ENCODE measurements at regions not wholly inside any gene's neighbourhood (a gene's known extent, or its start where the extent isn't known, plus 50 kb on each side); places are given as distances from the start of the nearest gene placed in this dataset.
A peak's percentile ranks its signal among the peaks of the same experiment; 100 is the strongest.

- H3K9me3 ChIP-seq: no peaks in the 10 kb centered on the region
- H3K4me1 ChIP-seq: peaks cover 0 to 25% (median 21%) of the 10 kb centered on the region in 4 donors
- DNase-seq: no peak
- H3K4me3 ChIP-seq: no peak overlapping the region
- no peak for TF ChIP-seq CTCF (IDR thresholded peaks at IDR 0.05)
- TF ChIP-seq POLR2A (IDR thresholded peaks at IDR 0.05): no peak
- no peak for TF ChIP-seq POLR2AphosphoS5 (IDR thresholded peaks at IDR 0.05)
- TF ChIP-seq EP300 (IDR thresholded peaks at IDR 0.05): no peak
- WGBS, 2 donors: 92 to 97% methylated on average over 1 of the region's 1 CpG
- H3K36me3 ChIP-seq: no peaks in the 10 kb centered on the region
- peaks cover 0 to 2% (median under 1%) of the 10 kb centered on the region in 3 donors for H3K27me3 ChIP-seq
- intact Hi-C loops (cut with DNase I): loop anchor here (2.0 kb wide), 1 partner anchor 85 kb away; no protein-coding TSS in a partner anchor
- H3K27ac ChIP-seq: no peak overlapping the region
Measured at GRCh38 chr15:66615846-66616245, 50.0 kb upstream of the LCTL start.

GRCh38 chr15:66617137-66618090 is 51.6 kb upstream of the LCTL start:
- H3K27ac ChIP-seq: peak overlapping the region; percentile 73 to 80 (median 78)
- H3K27me3 ChIP-seq: peaks cover 0 to 18% (median 16%) of the 10 kb centered on the region in 3 donors
- H3K4me3 ChIP-seq: no peak overlapping the region
- H3K4me1 ChIP-seq: peaks cover 0 to 38% (median 34%) of the 10 kb centered on the region in 4 donors
- DNase-seq: peak; percentile 89
- no peaks in the 10 kb centered on the region for H3K9me3 ChIP-seq
- H3K36me3 ChIP-seq: no peaks in the 10 kb centered on the region
- WGBS, 2 donors: 12 to 31% methylated on average over 15 of the region's 15 CpGs
- intact Hi-C loops (cut with DNase I): loop anchor here (2.0 kb wide), 2 partner anchors 83 to 233 kb away; no protein-coding TSS in a partner anchor
- TF ChIP-seq EP300 (IDR thresholded peaks at IDR 0.05) (no peak), POLR2A (IDR thresholded peaks at IDR 0.05) (no peak), POLR2AphosphoS5 (IDR thresholded peaks at IDR 0.05) (peak in 3 of 4 donors; percentile 28 to 46 (median 33)), CTCF (IDR thresholded peaks at IDR 0.05) (no peak)

- Histone ChIP-seq H3K4me3 (no peak overlapping the region), H3K27ac (peak overlapping the region in 1 of 4 donors; percentile 32), H3K9me3 (no peaks in the 10 kb centered on the region), H3K36me3 (no peaks in the 10 kb centered on the region), H3K27me3 (peaks cover 0 to 21% (median 17%) of the 10 kb centered on the region in 3 donors), H3K4me1 (peaks cover 0 to 41% (median 37%) of the 10 kb centered on the region in 4 donors)
- no peak for TF ChIP-seq POLR2A (IDR thresholded peaks at IDR 0.05)
- TF ChIP-seq POLR2AphosphoS5 (IDR thresholded peaks at IDR 0.05): no peak
- TF ChIP-seq EP300 (IDR thresholded peaks at IDR 0.05): no peak
- TF ChIP-seq CTCF (IDR thresholded peaks at IDR 0.05): peak; percentile 60 to 88 (median 74)
- 23 to 51% methylated on average over 17 of the region's 17 CpGs for WGBS, 2 donors
- intact Hi-C loops (cut with DNase I): loop anchor here (1.0 to 2.0 kb wide), 2 partner anchors 155 to 231 kb away; no protein-coding TSS in a partner anchor
- DNase-seq: peak; percentile 86
Measured at GRCh38 chr15:66619152-66619903, 53.5 kb upstream of the LCTL start.

- no peaks in the 10 kb centered on the region for H3K36me3 ChIP-seq
- intact Hi-C loops (cut with DNase I): no loop called here
- 87 to 90% methylated on average over 3 of the region's 3 CpGs for WGBS, 2 donors
- H3K27ac ChIP-seq: no peak overlapping the region
- DNase-seq: no peak
- peaks cover 0 to 41% (median 37%) of the 10 kb centered on the region in 4 donors for H3K4me1 ChIP-seq
- H3K27me3 ChIP-seq: peaks cover 0 to 21% (median 17%) of the 10 kb centered on the region in 3 donors
- H3K9me3 ChIP-seq: no peaks in the 10 kb centered on the region
- TF ChIP-seq EP300 (IDR thresholded peaks at IDR 0.05) (no peak), POLR2AphosphoS5 (IDR thresholded peaks at IDR 0.05) (no peak), CTCF (IDR thresholded peaks at IDR 0.05) (no peak), POLR2A (IDR thresholded peaks at IDR 0.05) (no peak)
- no peak overlapping the region for H3K4me3 ChIP-seq
Measured at GRCh38 chr15:66620341-66620740, 54.5 kb upstream of the LCTL start.

Measured in sigmoid colon (tissue), 6 donors.